ENCODE measurements at regions not wholly inside any gene's neighbourhood (a gene's known extent, or its start where the extent isn't known, plus 50 kb on each side); places are given as distances from the start of the nearest gene placed in this dataset.
"Not testable (repeated sequence)": the region's sequence is repeated elsewhere in the genome, so short reads cannot be mapped to it uniquely, and the experiment has no call there.

DNA sequence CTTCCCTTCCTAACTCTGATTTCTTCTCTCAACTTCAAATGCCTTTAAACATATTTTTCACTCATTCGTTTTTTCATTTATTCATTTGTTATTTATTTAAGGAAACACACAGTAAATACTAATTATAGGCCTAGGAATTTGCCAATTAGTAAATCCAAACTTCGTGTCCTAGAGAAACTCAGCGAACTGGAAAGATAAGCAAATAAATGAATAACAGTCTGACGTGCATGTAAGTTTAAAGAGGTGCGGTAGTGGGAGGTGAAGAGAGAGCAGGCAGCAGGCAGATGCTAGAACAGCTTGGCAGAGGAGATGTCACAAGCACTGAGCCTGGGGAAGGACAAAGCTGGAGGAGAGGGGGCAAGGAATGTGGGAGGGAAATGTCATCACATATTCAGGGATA is 228.2 kb downstream of the DPY19L2 start:
- POLR2A ChIA-PET, result no interaction called here
- Mint-ChIP-seq H3K9me3 (peaks cover 2% of the 10 kb centered on the region), H3K36me3 (ENCODE audit: low read depth) (no peaks in the 10 kb centered on the region), H3K4me3 (no peak overlapping the region), H3K4me1 (no peaks in the 10 kb centered on the region), H3K27me3 (no peaks in the 10 kb centered on the region), H3K27ac (no peak overlapping the region)
- no peak for DNase-seq
- CTCF ChIA-PET, result no interaction called here

DNA sequence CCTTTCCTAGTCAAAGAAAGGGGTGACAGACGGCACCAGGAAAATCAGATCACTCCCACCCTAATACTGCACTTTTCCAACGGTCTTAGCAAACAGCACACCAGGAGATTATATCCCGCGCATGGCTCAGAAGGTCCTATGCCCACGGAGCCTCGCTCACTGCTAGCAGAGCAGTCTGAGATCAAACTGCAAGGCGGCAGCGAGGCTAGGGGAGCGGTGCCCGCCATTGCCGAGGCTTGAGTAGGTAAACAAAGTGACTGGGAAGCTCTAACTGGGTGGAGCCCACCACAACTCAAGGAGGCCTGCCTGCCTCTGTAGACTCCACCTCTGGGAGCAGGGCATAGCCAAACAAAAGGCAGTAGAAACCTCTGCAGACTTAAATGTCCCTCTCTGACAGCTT is 233.9 kb downstream of the DPY19L2 start:
- POLR2A ChIA-PET; H3K36me3 Mint-ChIP-seq (ENCODE audit: low read depth); CTCF ChIA-PET; H3K4me3 Mint-ChIP-seq; H3K27me3 Mint-ChIP-seq; H3K27ac Mint-ChIP-seq; H3K4me1 Mint-ChIP-seq; H3K9me3 Mint-ChIP-seq; DNase-seq: not testable (repeated sequence)

DNA sequence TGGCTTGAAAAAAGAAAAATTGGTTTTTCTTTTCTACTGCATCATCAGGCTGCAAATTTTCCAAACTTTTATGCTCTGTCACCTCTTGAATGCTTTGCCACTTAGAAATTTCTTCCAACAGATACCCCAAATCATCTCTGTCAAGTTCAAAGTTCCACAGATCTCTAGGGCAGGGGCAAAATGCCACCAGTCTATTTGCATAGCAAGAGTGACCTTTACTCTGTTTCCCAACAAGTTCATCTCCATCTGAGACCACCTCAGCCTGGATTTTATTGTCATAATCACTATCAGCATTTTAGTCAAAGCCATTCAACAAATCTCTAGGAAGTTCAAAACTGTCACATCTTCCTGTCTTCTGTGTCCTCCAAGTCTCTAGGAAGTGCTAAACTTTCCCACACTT is 240.3 kb downstream of the DPY19L2 start:
- H3K27me3 Mint-ChIP-seq; H3K36me3 Mint-ChIP-seq (ENCODE audit: low read depth); H3K27ac Mint-ChIP-seq; POLR2A ChIA-PET; H3K4me3 Mint-ChIP-seq; H3K4me1 Mint-ChIP-seq; H3K9me3 Mint-ChIP-seq; DNase-seq: not testable (repeated sequence)
- CTCF ChIA-PET, result interaction anchor here (0.6 kb wide), 1 partner anchor 162 kb away, joined by 3 read pairs; no protein-coding TSS in a partner anchor

DNA sequence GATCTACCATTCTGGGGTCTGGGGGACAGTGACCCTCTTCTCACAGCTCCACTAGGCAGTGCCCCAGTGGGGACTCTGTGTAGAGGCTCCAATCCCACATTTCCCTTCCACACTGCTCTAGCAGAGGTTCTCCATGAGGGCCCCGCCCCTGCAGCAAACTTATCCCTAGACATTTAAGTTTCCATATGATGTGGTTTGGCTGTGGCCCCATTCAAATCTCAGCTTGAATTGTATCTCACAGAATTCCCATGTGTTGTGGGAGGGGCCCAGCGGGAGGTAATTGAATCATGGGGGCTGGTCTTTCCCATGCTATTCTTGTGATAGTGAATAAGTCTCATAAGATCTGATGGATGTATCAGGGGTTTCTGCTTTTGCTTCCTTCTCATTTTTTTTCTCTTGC is 241.3 kb downstream of the DPY19L2 start:
- H3K4me3 Mint-ChIP-seq; H3K36me3 Mint-ChIP-seq (ENCODE audit: low read depth); DNase-seq; CTCF ChIA-PET; H3K9me3 Mint-ChIP-seq; POLR2A ChIA-PET; H3K27ac Mint-ChIP-seq; H3K27me3 Mint-ChIP-seq; H3K4me1 Mint-ChIP-seq: not testable (repeated sequence)

DNA sequence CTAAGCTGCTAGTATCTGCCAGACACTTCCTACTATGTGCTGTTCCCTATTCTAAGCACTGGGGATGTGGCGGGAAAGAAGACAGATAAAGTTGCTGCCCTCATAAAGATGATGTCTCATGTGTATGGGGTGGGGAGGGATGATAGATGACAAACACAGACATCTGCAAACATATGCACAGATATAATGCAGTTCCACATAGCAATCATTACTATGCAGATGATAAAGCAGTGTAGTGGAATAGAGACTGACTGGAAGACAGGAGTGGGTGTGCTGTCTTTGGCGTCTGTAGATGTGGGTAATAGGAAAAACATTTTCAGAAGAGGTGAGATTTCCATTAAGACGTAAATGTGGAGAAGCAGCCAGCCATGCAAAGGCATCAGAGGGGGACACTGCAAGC is 243.6 kb downstream of the DPY19L2 start:
- DNase-seq, result no peak
- peaks cover 5% of the 10 kb centered on the region for H3K27me3 Mint-ChIP-seq
- ChIA-PET CTCF (no interaction called here), POLR2A (no interaction called here)
- H3K4me1 Mint-ChIP-seq, result no peaks in the 10 kb centered on the region
- H3K36me3 Mint-ChIP-seq (ENCODE audit: low read depth), result no peaks in the 10 kb centered on the region
- no peaks in the 10 kb centered on the region for H3K9me3 Mint-ChIP-seq
- no peak overlapping the region for H3K27ac Mint-ChIP-seq
- no peak overlapping the region for H3K4me3 Mint-ChIP-seq

DNA sequence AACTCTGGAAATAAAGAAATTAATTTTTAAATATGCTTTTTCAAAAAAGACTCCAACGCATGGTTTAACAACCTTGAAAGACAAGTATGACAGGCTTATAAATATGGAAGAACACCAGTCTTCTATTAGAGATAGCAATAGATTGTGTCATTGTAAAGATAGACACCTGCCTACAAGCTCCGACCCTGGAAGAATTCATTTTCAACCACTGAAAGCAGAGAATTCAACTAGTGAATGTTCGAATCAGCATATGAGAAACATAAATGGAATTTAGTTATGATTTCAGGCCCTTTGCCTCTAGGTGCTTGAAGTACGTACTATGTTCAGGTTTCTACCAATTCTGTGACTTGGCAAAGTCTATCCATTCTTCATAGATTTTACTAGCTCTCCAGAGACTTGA is 244.5 kb downstream of the DPY19L2 start:
- CTCF ChIA-PET, result no interaction called here
- DNase-seq, result no peak
- H3K27ac Mint-ChIP-seq, result no peak overlapping the region
- no peaks in the 10 kb centered on the region for H3K9me3 Mint-ChIP-seq
- POLR2A ChIA-PET, result no interaction called here
- H3K4me1 Mint-ChIP-seq, result no peaks in the 10 kb centered on the region
- H3K36me3 Mint-ChIP-seq (ENCODE audit: low read depth), result no peaks in the 10 kb centered on the region
- no peak overlapping the region for H3K4me3 Mint-ChIP-seq
- H3K27me3 Mint-ChIP-seq, result peaks cover 5% of the 10 kb centered on the region

DNA sequence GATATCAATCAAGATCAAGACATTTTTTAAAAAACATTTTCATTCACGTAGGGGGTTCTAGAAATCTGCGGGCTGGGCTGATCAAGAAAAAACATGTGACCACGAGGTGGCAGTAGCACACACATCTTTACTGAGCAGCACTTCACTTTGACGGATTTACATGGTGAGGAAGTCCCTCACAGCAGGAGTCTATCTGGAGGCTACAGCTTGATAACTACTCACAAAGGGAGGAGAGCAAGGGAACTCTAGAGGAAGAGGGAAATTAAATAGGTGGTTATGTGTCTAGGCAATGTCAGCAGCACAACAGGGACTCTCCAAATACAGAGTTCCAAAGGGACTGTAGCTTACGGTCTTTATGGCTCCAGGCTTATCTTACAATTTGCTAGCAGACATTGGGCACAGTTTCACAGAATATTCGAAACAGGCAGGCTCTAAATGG is 248.1 kb downstream of the DPY19L2 start:
- DNase-seq, result peak; percentile 39
- Mint-ChIP-seq H3K4me1 (no peaks in the 10 kb centered on the region), H3K4me3 (no peak overlapping the region), H3K9me3 (no peaks in the 10 kb centered on the region), H3K27me3 (peaks cover 5% of the 10 kb centered on the region), H3K36me3 (ENCODE audit: low read depth) (no peaks in the 10 kb centered on the region), H3K27ac (no peak overlapping the region)
- ChIA-PET POLR2A (no interaction called here), CTCF (no interaction called here)

DNA sequence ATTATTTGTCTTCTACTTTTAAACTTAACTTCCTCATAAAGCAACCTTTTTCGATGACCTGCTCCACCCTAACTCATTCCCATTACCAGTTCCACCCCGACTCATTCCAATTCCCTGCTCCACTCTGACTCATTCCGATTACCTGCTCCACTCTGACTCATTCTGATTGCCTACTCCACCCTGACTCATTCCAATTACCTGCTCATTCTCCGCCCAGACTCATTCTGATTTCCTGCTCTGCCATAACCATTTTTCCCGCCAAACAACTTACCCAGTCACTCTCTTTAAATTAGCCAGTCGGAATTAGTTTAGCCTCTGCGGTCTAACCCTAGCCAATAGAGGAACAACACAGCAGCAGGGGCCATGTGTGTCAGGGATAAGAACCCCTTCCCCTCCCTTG is 249.1 kb downstream of the DPY19L2 start:
- ChIA-PET CTCF (no interaction called here), POLR2A (no interaction called here)
- DNase-seq, result no peak
- Mint-ChIP-seq H3K27ac (no peak overlapping the region), H3K4me1 (no peaks in the 10 kb centered on the region), H3K36me3 (ENCODE audit: low read depth) (no peaks in the 10 kb centered on the region), H3K9me3 (peaks cover 4% of the 10 kb centered on the region), H3K4me3 (no peak overlapping the region), H3K27me3 (peaks cover 5% of the 10 kb centered on the region)

DNA sequence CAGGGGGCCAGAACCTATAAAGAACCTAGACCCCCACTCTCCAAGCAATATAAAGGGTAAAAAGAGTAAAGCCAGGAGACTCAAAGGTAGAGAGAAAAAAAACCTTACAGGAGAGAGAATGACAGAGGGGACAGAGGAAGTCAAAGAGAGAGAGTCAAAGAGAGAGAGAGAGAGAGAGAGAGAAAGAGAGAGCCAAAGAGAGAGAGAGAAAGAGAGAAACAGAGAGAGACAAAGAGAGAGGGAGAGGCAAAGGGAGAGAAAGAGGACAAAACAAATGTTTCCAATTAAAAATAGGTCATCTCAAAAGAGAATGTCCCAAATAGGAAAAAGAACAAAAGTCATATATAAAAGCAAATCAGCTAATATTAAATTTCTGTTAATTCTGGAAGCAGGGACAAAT is 251.5 kb downstream of the DPY19L2 start:
- H3K36me3 Mint-ChIP-seq (ENCODE audit: low read depth), result no peaks in the 10 kb centered on the region
- no peaks in the 10 kb centered on the region for H3K4me1 Mint-ChIP-seq
- peaks cover 4% of the 10 kb centered on the region for H3K9me3 Mint-ChIP-seq
- H3K4me3 Mint-ChIP-seq, result no peak overlapping the region
- ChIA-PET CTCF (no interaction called here), POLR2A (no interaction called here)
- H3K27me3 Mint-ChIP-seq, result peaks cover 2% of the 10 kb centered on the region
- DNase-seq, result no peak
- no peak overlapping the region for H3K27ac Mint-ChIP-seq

DNA sequence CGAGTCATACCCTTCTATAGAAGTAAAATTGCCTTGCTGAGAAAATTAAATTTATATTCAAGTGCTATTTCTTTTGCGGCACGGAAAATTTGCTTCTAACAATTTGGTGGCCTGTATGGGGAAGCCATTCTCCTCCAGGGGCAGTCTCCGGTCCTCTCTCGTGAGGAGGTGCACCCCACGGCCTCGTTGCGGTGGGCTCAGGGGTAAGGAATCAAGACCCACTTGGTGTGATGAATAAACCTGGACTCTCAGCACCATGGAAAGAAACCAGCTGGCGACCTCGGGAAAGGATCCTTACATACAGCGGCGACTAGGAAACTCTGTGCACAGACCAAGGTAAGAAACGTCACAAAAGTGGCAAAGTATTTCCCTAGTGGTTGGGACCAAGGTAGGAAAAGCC is 252.9 kb downstream of the DPY19L2 start:
- H3K9me3 Mint-ChIP-seq, result peaks cover 4% of the 10 kb centered on the region
- H3K27me3 Mint-ChIP-seq, result peaks cover 2% of the 10 kb centered on the region
- CTCF ChIA-PET, result no interaction called here
- DNase-seq, result no peak
- POLR2A ChIA-PET, result no interaction called here
- H3K27ac Mint-ChIP-seq, result no peak overlapping the region
- no peaks in the 10 kb centered on the region for H3K4me1 Mint-ChIP-seq
- no peak overlapping the region for H3K4me3 Mint-ChIP-seq
- H3K36me3 Mint-ChIP-seq (ENCODE audit: low read depth), result no peaks in the 10 kb centered on the region

DNA sequence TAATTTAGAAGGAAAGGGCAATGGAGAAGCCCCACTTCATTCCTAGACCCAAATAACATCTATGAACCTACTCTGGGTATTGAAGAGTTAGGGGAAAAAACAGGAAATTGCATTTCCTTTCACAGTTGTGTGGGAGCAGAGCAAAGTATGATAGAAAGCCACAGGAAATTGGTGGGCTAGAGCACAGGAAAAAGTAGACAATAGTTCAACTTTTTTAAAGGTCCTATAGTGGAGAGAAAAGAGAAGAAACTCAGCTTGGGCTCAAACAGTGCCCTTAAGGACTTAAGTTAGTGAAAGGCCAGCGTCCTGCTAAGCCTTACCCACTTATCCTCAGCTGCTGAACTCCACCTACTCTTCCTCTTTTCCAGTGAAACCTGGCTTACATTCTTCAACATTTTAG is 258.1 kb downstream of the DPY19L2 start:
- DNase-seq, result no peak
- H3K27ac Mint-ChIP-seq, result no peak overlapping the region
- no peaks in the 10 kb centered on the region for H3K27me3 Mint-ChIP-seq
- peaks cover 8% of the 10 kb centered on the region for H3K9me3 Mint-ChIP-seq
- CTCF ChIA-PET, result interaction anchor here (1.2 kb wide), 1 partner anchor 10 kb away, joined by 3 read pairs; no protein-coding TSS in a partner anchor
- H3K4me1 Mint-ChIP-seq, result peaks cover 2% of the 10 kb centered on the region
- H3K4me3 Mint-ChIP-seq, result no peak overlapping the region
- POLR2A ChIA-PET, result no interaction called here
- H3K36me3 Mint-ChIP-seq (ENCODE audit: low read depth), result no peaks in the 10 kb centered on the region

DNA sequence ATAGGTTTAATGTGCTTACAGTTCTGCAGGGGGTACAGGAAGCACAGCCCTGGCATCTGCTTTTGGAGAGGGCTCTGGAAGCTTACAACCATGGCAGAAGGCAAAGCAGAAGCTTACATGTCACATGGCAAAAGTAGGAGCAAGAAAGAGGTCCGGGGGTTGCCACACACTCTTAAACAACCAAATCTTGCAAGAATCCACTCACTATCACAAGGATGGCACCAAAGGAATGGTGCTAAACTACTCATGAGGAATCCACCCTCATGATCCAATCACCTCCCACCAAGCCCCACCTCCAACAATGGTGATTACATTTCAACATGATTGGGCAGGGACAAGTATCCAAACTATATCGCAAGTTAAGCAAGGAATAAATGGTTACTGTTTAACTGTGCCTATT is 255.8 kb upstream of the AVPR1A start:
- H3K27me3 Mint-ChIP-seq, result no peaks in the 10 kb centered on the region
- DNase-seq, result no peak
- CTCF ChIA-PET, result no interaction called here
- peaks cover 5% of the 10 kb centered on the region for H3K9me3 Mint-ChIP-seq
- POLR2A ChIA-PET, result no interaction called here
- no peaks in the 10 kb centered on the region for H3K36me3 Mint-ChIP-seq (ENCODE audit: low read depth)
- H3K4me3 Mint-ChIP-seq, result no peak overlapping the region
- no peak overlapping the region for H3K27ac Mint-ChIP-seq
- peaks cover 2% of the 10 kb centered on the region for H3K4me1 Mint-ChIP-seq

DNA sequence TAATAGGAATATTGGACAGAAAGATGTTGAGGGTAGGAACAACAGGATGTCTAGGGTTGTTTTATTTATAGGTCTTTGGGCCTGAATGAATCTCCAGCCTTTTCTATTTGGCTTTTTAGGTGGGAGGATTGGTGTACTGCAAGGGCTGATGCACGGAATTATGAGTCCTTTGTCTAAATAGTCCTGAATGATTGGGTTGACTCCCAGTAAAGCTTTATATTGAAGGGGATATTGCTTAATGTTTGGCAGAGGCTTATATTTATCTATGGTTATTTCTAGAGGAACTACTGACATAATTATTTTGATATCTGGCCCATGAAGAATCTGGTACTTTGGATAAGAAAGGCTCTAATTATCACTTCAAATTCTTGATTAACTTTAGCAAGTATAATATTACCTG is 253.6 kb upstream of the AVPR1A start:
- H3K4me1 Mint-ChIP-seq, result no peaks in the 10 kb centered on the region
- H3K27ac Mint-ChIP-seq, result no peak overlapping the region
- H3K9me3 Mint-ChIP-seq, result peaks cover 5% of the 10 kb centered on the region
- H3K4me3 Mint-ChIP-seq, result no peak overlapping the region
- no peak for DNase-seq
- H3K36me3 Mint-ChIP-seq (ENCODE audit: low read depth), result no peaks in the 10 kb centered on the region
- POLR2A ChIA-PET, result no interaction called here
- CTCF ChIA-PET, result no interaction called here
- H3K27me3 Mint-ChIP-seq, result no peaks in the 10 kb centered on the region

DNA sequence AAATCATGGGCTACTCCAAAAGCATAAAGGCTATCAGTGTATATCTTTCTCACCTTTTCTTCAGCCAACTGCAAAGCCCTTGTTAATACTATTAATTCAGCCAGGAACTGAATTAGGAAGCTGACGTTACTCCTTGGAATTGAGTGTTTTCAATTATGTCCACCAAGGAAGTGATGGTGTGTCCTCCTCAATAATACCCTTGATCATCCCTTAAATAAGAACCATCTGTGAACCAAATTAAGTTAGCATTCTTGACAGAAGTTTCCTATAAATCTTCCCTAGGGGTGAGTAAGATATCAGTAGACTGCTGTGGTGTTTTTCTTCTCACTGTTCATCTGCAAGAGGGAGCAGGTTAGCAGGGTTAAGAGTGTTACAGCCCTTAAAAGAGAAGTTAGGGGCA is 252.3 kb upstream of the AVPR1A start:
- H3K27me3 Mint-ChIP-seq, result no peaks in the 10 kb centered on the region
- DNase-seq, result no peak
- CTCF ChIA-PET, result no interaction called here
- no peaks in the 10 kb centered on the region for H3K36me3 Mint-ChIP-seq (ENCODE audit: low read depth)
- H3K4me1 Mint-ChIP-seq, result no peaks in the 10 kb centered on the region
- no peak overlapping the region for H3K27ac Mint-ChIP-seq
- no peak overlapping the region for H3K4me3 Mint-ChIP-seq
- H3K9me3 Mint-ChIP-seq, result peaks cover 5% of the 10 kb centered on the region
- POLR2A ChIA-PET, result no interaction called here

DNA sequence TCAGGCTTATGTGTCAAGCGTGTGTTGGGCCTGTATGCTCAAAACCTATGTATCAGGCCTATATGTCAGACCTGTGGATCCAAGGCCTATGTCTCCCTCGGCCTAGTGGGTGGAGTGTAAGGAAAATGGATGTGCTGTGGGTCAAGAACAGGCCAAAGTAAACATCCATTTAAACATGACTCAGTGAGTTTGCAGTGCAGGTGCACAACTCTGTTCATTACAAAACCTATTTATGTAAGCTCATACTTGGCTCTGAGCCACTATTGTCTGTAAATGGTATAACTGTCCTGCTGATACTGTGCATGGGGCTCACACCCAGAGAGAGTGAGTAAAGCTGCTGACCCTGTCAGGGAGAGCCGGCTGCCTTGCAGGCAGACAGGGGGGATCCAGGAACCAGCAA is 249.7 kb upstream of the AVPR1A start:
- H3K4me1 Mint-ChIP-seq, result no peaks in the 10 kb centered on the region
- DNase-seq, result no peak
- POLR2A ChIA-PET, result no interaction called here
- no peaks in the 10 kb centered on the region for H3K27me3 Mint-ChIP-seq
- H3K9me3 Mint-ChIP-seq, result peaks cover 2% of the 10 kb centered on the region
- H3K36me3 Mint-ChIP-seq (ENCODE audit: low read depth), result no peaks in the 10 kb centered on the region
- CTCF ChIA-PET, result interaction anchor here (0.9 kb wide), 1 partner anchor 9 kb away, joined by 3 read pairs; no protein-coding TSS in a partner anchor
- no peak overlapping the region for H3K4me3 Mint-ChIP-seq
- H3K27ac Mint-ChIP-seq, result no peak overlapping the region
